Lower leg skin (tissue), 4 donors: ENCODE measurements at regions not wholly inside any gene's neighbourhood (a gene's known extent, or its start where the extent isn't known, plus 50 kb on each side); places are given as distances from the start of the nearest gene placed in this dataset.

Source experiments
- DNase-seq, 2 donors: peaks; one replicate each; pipeline ENCODE4 v3.0.0-alpha.2; 2019; ENCODE audit warnings: low spot score in 2 of 2
- H3K4me3 ChIP-seq: fragments of 200-600 bp; sonication (generic); 2 replicates; pipeline ENCODE4 v1.5.1; 2017; ENCODE audit warnings: mild to moderate bottlenecking, low read depth; ENCODE audit not compliant: poor library complexity, severe bottlenecking
- CTCF ChIP-seq, 3 donors: fragments of 450-650 bp; IDR thresholded peaks; one replicate each; pipeline ENCODE4 v1.5.1; 2016; ENCODE audit warnings: antibody characterized with exemption in 3 of 3, mild to moderate bottlenecking in 3 of 3, moderate library complexity in 2 of 3
- POLR2A ChIP-seq, 2 donors: fragments of 450-650 bp; IDR thresholded peaks; one replicate each; pipeline ENCODE4 v1.6.1; 2016 to 2017; ENCODE audit warnings: antibody characterized with exemption in 2 of 2, mild to moderate bottlenecking in 1 of 2, moderate library complexity in 1 of 2
- WGBS, 2 donors: methylation state at CpG; one replicate each; pipeline ENCODE4 v1.1.5; 2018; 5-methylcytosine and 5-hydroxymethylcytosine counted together
- intact Hi-C: fragments of 100-400 bp; cut with DNase I; formaldehyde crosslinking; loops from one replicate; pipeline ENCODE4 v1.15.0; 2023; ENCODE audit warnings: low total_unique reads

GRCh38 chr14:98269533-98269932, 1002.5 kb downstream of the BCL11B start:
- H3K4me3 ChIP-seq = no peak overlapping the region
- intact Hi-C loops = no loop called here
- TF ChIP-seq CTCF (IDR thresholded peaks at IDR 0.05) (no peak), POLR2A (IDR thresholded peaks at IDR 0.05) (no peak)
- no peak for DNase-seq

- TF ChIP-seq CTCF (IDR thresholded peaks at IDR 0.05) (no peak), POLR2A (IDR thresholded peaks at IDR 0.05) (no peak)
- DNase-seq = no peak
- intact Hi-C loops = no loop called here
- no peak overlapping the region for H3K4me3 ChIP-seq
Observed at GRCh38 chr14:98270201-98270600, 1001.8 kb downstream of the BCL11B start.

DNA sequence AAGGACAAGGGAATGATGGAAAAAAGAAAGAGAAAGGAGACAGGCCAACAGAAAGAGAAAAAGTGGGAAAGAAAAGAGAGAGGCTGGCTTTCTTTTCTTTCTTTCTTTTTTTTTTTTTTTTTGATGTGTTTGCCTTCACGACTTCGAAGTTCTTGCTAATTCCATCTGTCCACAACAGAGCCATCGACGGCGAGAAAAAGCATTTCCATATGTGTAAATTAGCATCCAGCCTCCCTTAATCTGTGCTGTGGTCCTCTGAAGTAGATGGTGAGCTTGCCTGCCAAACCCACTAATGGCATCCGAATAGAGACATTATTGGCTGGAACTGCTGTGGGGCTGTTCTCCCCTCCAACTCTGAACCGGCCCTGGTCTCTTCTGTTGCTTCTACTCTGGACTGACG, 997.4 kb downstream of the BCL11B start:
- 54 to 65% methylated on average over 8 of the region's 8 CpGs for WGBS, 2 donors
- TF ChIP-seq POLR2A (IDR thresholded peaks at IDR 0.05) (no peak), CTCF (IDR thresholded peaks at IDR 0.05) (no peak)

DNA sequence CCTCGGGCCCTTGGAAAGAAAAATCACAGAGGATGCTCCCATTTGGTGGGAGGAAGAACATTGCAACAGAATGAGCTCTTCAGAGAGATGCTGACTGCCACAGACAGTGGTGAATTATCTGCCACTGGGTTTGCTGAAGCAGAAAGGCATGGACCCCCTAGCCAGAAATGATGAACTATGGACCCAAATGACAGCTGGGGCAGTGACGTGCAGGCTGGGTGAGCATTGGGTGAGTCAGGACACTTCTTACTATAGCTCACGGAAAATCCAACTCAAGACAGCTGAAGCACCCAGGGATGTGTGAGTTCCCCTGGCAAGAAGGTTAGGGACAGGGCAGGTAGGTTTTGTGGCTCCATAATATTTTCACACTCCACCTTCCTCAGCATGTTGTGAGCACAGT, 993.2 kb downstream of the BCL11B start:
- intact Hi-C loops = no loop called here
- DNase-seq = no peak
- H3K4me3 ChIP-seq = no peak overlapping the region
- WGBS, 2 donors = 88 to 89% methylated on average over 3 of the region's 3 CpGs
- TF ChIP-seq POLR2A (IDR thresholded peaks at IDR 0.05) (no peak), CTCF (IDR thresholded peaks at IDR 0.05) (no peak)

More for the DNA sequence above, 997.4 kb downstream of the BCL11B start:
- intact Hi-C loops = no loop called here
- no peak overlapping the region for H3K4me3 ChIP-seq
- DNase-seq = no peak

DNA sequence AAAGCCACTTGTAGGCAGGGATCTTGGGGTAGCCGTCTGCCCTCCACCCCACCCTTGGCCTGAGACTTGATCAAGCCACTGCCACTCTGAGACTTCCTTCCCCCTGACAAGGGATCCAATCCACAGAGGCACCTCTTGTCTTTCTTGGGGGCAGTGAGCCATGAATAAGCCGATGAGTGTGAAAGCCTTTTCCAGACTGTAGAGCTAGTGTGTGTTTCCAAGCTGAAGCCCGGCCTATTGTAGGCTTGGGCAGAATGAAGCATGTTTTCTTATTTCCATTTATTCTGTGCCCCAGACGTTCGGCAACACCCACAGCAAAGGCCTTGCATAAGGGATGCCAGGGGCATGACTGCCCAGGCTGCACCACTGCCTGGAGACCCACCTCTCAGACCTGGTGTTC, 991.6 kb downstream of the BCL11B start:
- DNase-seq = no peak
- intact Hi-C loops = no loop called here
- no peak for TF ChIP-seq CTCF (IDR thresholded peaks at IDR 0.05)
- TF ChIP-seq POLR2A (IDR thresholded peaks at IDR 0.05) = no peak
- no peak overlapping the region for H3K4me3 ChIP-seq
- 77 to 87% methylated on average over 5 of the region's 5 CpGs for WGBS, 2 donors

DNA sequence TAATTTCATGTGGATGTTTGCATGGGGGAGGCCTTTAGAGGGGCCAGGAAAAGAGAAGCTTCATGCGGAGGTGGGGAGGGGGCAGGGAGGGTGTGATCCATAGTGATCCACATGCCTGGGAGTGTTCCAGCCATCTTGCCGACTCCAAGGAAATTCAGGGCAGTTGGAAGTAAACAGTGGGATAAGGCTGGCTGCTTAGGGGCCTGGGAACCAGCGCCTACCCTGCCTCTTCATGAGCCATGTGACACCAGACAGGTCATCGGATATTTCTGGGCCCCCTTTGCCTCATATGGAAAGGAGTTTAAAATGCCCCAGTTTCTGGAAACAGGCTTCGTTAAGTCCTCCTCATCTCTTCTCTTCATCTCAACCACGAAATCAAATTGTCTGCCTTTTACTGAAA, 983.2 kb downstream of the BCL11B start:
- no peak for DNase-seq
- intact Hi-C loops = no loop called here
- 91 to 92% methylated on average over 6 of the region's 6 CpGs for WGBS, 2 donors
- no peak overlapping the region for H3K4me3 ChIP-seq
- TF ChIP-seq CTCF (IDR thresholded peaks at IDR 0.05) (no peak), POLR2A (IDR thresholded peaks at IDR 0.05) (no peak)
